Subcutaneous abdominal adipose tissue (tissue), 5 donors: ENCODE measurements at regions not wholly inside any gene's neighbourhood (a gene's known extent, or its start where the extent isn't known, plus 50 kb on each side); places are given as distances from the start of the nearest gene placed in this dataset.
"Not testable (repeated sequence)": the region's sequence is repeated elsewhere in the genome, so short reads cannot be mapped to it uniquely, and the experiment has no call there.

Experiments used
- H3K27ac ChIP-seq: one replicate; pipeline ENCODE4 v1.7.0; 2013; ENCODE audit warnings: low read depth, mild to moderate bottlenecking, inconsistent platforms, low read length, moderate library complexity
- H3K27me3 ChIP-seq, 5 donors: one replicate each; pipeline ENCODE4 v1.7.0; 2013; ENCODE audit warnings: low read length in 5 of 5, inconsistent platforms in 1 of 5; ENCODE audit not compliant: control insufficient read depth in 5 of 5, insufficient read depth in 4 of 5
- H3K36me3 ChIP-seq, 5 donors: one replicate each; pipeline ENCODE4 v1.7.0; 2013; ENCODE audit warnings: low read length in 5 of 5; ENCODE audit not compliant: control insufficient read depth in 5 of 5, insufficient read depth in 5 of 5
- H3K4me1 ChIP-seq, 5 donors: one replicate each; pipeline ENCODE4 v1.7.0; 2013; ENCODE audit warnings: low read length in 5 of 5, mild to moderate bottlenecking in 3 of 5, moderate library complexity in 1 of 5; ENCODE audit not compliant: control insufficient read depth in 5 of 5, insufficient read depth in 5 of 5
- H3K4me3 ChIP-seq, 5 donors: one replicate each; pipeline ENCODE4 v1.7.0; 2013; ENCODE audit warnings: low read length in 5 of 5, low read depth in 1 of 5
- H3K9ac ChIP-seq, 5 donors: one replicate each; pipeline ENCODE4 v1.7.0; 2013; ENCODE audit warnings: low read length in 5 of 5, mild to moderate bottlenecking in 4 of 5, moderate library complexity in 3 of 5
- H3K9me3 ChIP-seq, 5 donors: one replicate each; pipeline ENCODE4 v1.7.0; 2013; ENCODE audit warnings: low read length in 5 of 5; ENCODE audit not compliant: control insufficient read depth in 5 of 5
- donor health status: healthy.
- donor health status: healthy.
- donor health status: healthy.
- donor health status: healthy.
- donor health status: healthy.

DNA sequence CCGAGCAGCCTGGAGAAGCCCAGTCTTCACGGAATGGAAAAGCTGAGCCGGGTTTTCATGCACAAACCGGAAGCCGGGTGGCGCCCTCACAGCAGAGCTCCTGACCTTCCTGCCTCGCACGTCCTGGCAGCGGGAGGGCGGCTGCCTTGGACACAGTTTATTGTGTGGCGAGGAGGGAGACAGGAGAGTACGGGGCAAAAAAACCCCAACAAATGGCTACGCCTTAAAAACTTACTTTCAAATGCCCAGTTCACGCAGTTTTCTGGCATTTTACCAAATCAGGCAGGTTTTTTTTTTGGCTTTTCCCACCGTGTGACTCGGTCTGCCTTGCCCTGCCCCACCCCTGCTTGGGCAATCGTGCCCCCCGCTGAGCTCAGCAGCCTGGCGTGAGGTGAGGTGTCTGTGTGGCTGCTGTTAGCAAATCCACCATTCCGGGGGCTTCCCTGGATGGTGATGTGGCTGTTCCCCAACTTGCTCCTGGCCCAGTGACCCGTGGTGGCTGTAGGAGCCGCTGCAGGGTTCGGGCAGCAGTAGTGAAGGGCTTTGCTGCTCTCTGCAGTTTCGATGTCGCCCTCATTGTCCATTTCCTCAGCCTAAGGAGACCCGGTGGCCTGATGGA, 187.1 kb upstream of the SULF2 start:
- peaks cover 0 to 12% (median 8%) of the 10 kb centered on the region in 5 donors for H3K27me3 ChIP-seq
- H3K4me3 ChIP-seq, H3K9me3 ChIP-seq, H3K9ac ChIP-seq, H3K36me3 ChIP-seq: not testable (repeated sequence)
- H3K27ac ChIP-seq: peak overlapping the region; percentile 63
- peaks cover 0 to 35% (median 6%) of the 10 kb centered on the region in 5 donors for H3K4me1 ChIP-seq

DNA sequence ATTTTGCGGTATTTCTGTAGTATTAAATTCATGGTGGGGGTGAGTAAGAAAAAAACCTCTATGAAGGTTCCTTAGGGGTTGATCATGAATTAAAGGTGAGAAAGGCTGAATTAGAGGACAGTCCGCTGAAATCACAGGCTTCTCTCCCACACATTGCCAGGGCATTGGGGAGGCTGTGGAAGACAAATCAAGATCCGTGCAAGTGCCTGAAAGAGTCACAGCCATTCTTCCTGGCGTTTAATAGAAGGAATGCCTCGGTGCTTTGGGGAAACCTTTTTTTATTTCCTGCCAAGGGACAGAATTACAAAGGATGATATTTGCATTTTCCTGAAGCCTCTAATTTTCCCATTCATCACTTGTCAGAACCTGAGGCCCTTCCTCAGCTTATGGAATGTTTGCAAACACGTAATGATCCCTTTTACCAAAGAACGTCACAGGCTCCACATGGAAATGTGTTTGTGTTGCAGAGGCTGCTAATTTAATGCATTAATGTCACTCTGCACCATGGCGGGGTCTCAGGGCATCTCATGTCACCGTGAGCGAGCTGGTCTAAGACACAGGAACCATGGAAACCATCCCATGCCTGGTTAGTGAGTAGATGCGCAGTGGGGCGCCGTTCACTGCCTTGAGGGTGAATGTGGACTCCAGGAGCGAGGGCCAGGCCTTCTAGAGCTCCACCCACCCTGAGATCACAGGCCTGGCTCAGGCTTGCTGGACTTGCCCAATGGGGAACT, 185.9 kb upstream of the SULF2 start:
- Histone ChIP-seq H3K27ac (no peak overlapping the region), H3K4me1 (peaks cover 0 to 35% (median 6%) of the 10 kb centered on the region in 5 donors), H3K9me3 (no peaks in the 10 kb centered on the region), H3K4me3 (no peak overlapping the region), H3K36me3 (no peaks in the 10 kb centered on the region), H3K27me3 (peaks cover 0 to 12% (median 8%) of the 10 kb centered on the region in 5 donors), H3K9ac (no peak overlapping the region)

DNA sequence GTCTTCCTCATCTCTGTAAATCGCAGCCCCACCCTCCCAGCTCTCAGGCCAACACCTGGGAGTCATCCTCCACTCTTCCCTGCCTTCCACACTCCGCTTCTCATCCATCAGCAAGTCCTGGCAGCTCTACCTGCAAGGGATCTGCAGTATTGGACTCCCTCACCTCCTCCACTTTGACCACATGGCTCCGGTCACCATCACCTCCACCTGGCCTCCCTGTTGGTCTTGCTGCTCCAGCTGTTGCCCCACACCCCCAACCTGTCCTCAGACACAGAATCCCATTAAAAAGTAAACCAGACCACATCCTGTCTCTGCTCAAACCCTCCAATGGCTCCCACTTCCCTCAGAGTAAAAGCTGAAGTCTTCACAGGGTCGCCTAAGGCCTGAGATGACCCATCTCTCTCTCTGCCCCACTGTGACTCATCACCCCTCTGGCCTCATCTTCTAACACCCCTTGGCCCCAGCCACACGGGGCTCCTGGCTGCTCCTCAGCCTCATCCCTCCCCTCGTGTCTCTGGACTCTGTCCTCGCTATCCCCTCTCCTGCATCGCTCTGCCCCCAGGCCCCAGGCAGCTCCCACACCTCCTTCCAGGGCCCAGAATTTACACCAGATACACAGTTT, 185.1 kb upstream of the SULF2 start:
- H3K27me3 ChIP-seq: peaks cover 0 to 12% (median 8%) of the 10 kb centered on the region in 5 donors
- H3K27ac ChIP-seq: no peak overlapping the region
- no peaks in the 10 kb centered on the region for H3K9me3 ChIP-seq
- H3K9ac ChIP-seq: no peak overlapping the region
- H3K4me3 ChIP-seq: no peak overlapping the region
- no peaks in the 10 kb centered on the region for H3K36me3 ChIP-seq
- peaks cover 0 to 35% (median 6%) of the 10 kb centered on the region in 5 donors for H3K4me1 ChIP-seq

DNA sequence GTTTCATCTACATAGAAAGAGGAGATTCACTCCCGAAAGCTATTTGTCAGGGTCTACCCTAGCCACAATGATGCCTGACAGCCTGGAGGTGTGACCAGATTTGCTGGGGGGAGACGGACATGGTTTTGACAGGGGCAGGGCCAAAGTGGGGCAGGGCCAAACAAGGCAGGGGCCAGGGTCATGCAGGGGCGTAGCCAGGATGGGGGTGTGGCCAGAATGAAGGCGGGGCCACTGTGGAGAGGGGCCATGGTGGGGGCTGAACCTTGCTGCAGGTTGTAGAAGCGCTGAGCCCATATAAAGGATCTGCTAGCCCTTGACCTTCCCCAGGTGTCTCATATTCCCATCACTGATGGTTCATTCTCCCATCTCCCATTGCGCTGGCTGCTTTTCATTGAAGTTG, 184.1 kb upstream of the SULF2 start:
- no peak overlapping the region for H3K9ac ChIP-seq
- H3K4me1 ChIP-seq: peaks cover 0 to 25% (median 6%) of the 10 kb centered on the region in 5 donors
- H3K27ac ChIP-seq: no peak overlapping the region
- no peaks in the 10 kb centered on the region for H3K9me3 ChIP-seq
- no peaks in the 10 kb centered on the region for H3K36me3 ChIP-seq
- no peak overlapping the region for H3K4me3 ChIP-seq
- H3K27me3 ChIP-seq: peaks cover 0 to 12% (median 8%) of the 10 kb centered on the region in 5 donors

DNA sequence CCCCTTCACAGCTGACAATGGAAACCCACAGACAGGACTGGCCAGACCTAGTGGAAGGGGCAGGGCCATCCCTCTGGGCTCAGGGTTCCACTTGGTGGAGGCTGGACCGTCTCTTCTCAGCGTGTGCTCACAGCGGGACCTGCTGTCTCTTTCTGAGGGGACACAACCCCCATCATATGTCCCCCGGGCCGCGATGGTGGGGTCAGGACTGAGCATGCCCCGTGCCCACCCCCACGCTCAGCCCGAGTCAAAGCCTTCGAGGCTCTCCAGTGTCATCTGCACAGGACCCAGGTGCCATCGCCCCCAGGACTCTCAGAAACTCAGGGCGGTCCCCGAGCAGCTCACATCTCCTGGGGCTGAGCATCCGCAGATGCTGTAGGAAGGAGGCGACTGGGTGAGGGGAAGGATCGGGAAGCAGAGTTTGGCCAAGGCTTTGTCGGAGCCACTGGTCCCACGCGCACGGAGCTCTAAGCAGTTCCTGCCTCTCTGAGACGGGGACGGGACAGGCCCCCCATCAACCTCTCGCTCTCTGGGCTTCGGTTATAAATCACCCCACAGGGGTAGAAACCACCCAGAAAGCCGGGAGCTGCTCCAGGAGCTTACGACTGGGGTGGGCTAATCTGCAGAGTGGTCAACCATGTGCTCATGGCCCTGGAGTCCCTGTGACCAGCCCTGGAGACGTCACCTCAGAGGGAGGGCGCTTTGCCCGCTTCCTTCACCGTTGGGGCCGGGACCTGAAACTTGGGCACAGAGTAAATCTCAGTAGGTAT, 183.4 kb upstream of the SULF2 start:
- Histone ChIP-seq H3K9ac (no peak overlapping the region), H3K4me3 (no peak overlapping the region), H3K27ac (no peak overlapping the region), H3K36me3 (no peaks in the 10 kb centered on the region), H3K4me1 (peaks cover 0 to 18% (median 6%) of the 10 kb centered on the region in 5 donors), H3K9me3 (no peaks in the 10 kb centered on the region), H3K27me3 (peaks cover 0 to 9% (median 8%) of the 10 kb centered on the region in 5 donors)

DNA sequence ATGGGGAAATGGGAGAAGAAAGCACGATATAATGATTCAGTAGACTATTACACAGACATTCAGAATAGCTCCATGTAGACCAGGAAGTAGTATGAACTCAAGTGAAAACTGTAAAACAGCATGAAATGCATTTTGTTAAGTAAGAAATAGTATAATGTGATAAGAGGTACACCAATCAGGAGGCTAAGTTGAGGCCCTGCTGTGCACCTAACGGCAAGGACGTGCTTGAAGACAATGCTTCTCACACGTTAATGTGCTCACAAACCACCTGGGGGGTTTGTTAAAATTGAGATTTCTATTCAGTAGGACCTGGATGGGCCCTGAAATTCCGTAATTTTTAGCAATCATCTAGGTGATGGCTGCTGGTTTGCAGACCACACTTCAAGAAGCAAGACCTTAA, 178.9 kb upstream of the SULF2 start:
- Histone ChIP-seq H3K36me3 (no peaks in the 10 kb centered on the region), H3K4me3 (no peak overlapping the region), H3K27me3 (peaks cover 0 to 8% (median 0%) of the 10 kb centered on the region in 5 donors), H3K9me3 (no peaks in the 10 kb centered on the region), H3K4me1 (peaks cover 0 to 7% (median 0%) of the 10 kb centered on the region in 5 donors), H3K27ac (no peak overlapping the region), H3K9ac (no peak overlapping the region)

DNA sequence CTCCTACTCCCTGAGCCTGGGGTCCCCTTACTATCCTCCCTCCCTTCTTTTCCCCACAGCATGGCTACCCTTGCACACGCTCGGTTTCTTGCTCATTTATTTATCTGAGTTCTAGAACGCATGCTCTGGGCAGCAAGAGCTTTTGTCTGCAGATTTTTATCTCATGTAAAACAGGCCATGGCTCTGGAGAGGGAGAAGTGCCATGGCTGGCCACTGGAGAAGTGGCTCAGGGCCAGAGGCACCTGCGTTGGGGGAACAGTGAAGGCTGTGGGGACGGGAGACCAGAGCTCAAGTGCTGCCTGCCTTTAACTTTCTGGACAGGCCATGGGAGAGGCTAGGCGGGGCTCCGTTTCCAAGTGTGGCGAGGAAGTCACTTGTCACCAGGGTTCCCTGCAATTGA, 177.7 kb upstream of the SULF2 start:
- no peak overlapping the region for H3K4me3 ChIP-seq
- H3K27ac ChIP-seq: no peak overlapping the region
- H3K27me3 ChIP-seq: peaks cover 0 to 5% (median 0%) of the 10 kb centered on the region in 5 donors
- peaks cover 0 to 7% (median 0%) of the 10 kb centered on the region in 5 donors for H3K4me1 ChIP-seq
- no peak overlapping the region for H3K9ac ChIP-seq
- H3K36me3 ChIP-seq: no peaks in the 10 kb centered on the region
- H3K9me3 ChIP-seq: no peaks in the 10 kb centered on the region

DNA sequence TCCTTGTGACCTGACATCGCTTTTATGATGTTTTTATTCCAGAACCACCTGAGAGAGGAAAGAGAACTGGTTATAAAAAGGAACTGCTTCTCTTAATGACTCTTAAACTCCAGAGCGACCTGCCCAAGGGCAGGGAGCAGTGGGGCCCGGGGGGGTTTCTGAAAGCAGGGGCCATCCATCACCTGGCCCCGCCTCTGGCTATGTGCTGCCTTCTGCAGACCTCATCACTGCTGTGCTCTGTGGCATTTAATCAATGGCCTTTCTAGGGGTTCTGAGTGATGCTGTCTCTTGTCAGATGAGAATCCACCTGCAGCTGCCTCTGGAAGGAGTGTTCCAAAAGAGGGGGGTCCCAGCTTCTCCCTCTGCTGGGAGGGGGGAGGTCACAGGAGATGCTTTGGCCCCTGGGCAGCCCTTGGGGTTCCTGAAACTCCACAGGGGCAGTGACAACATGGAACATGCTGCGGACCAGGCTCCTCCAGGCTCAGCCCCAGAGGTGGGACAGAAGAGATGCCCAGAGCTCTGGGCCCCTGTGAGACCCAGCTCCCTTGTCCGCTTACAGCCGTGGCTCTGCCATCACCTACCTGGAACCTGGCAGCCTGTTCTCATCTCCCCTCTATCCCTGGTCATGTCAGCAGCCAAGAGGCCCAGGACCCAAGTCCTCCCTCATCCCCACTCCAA, 177.1 kb upstream of the SULF2 start:
- peaks cover 0 to 5% (median under 1%) of the 10 kb centered on the region in 5 donors for H3K27me3 ChIP-seq

DNA sequence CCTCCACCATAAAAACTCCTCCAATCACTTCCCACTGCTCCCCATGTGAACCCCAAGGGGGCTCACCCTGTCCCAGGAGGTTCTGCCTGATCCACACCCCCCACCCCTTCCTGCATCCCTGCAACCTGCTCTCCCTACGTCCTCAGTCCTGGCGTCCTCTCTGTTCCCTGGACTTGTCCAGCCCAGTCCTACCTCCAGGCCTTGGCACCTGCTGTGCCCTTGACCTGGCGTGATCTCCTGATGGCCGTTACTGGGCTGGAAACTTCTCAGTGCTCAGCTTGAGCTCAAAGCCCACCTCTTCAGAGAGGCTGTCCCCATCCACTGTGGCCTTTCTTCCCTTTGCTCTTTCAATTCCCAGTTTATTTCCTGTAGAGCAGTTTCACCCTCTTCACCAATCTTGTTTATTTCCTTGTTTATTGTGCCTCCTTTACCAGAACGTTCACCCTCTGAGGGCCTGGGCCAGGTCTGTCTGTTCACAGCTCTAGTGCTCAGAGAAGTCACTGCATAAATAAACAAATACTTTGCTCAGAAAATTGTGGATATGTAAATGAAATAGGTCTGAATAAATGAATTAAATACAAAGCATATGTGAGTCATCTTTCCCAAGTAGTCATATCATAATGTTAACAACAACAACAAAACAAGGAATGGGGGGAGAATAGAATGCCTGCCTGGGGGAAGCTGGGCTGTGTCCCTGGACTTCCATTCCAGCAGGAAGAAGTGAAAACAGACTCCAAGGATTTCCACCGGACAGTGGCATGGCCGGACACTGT, 175.7 kb upstream of the SULF2 start:
- no peak overlapping the region for H3K9ac ChIP-seq
- peaks cover 0 to 7% (median 0%) of the 10 kb centered on the region in 5 donors for H3K4me1 ChIP-seq
- H3K4me3 ChIP-seq: no peak overlapping the region
- H3K9me3 ChIP-seq: no peaks in the 10 kb centered on the region
- H3K27me3 ChIP-seq: peaks cover 5 to 10% (median 7%) of the 10 kb centered on the region in 5 donors
- no peak overlapping the region for H3K27ac ChIP-seq
- no peaks in the 10 kb centered on the region for H3K36me3 ChIP-seq

More for the DNA sequence above, 177.1 kb upstream of the SULF2 start:
- Histone ChIP-seq H3K9ac (no peak overlapping the region), H3K36me3 (no peaks in the 10 kb centered on the region), H3K9me3 (no peaks in the 10 kb centered on the region), H3K4me3 (no peak overlapping the region), H3K4me1 (peaks cover 0 to 7% (median 0%) of the 10 kb centered on the region in 5 donors), H3K27ac (no peak overlapping the region)
